ENCODE measurements at regions not wholly inside any gene's neighbourhood (a gene's known extent, or its start where the extent isn't known, plus 50 kb on each side); places are given as distances from the start of the nearest gene placed in this dataset.

- DNase-seq = no peak
Measured at GRCh38 chr6:15715060-15715459, 52.2 kb upstream of the DTNBP1 start.

DNA sequence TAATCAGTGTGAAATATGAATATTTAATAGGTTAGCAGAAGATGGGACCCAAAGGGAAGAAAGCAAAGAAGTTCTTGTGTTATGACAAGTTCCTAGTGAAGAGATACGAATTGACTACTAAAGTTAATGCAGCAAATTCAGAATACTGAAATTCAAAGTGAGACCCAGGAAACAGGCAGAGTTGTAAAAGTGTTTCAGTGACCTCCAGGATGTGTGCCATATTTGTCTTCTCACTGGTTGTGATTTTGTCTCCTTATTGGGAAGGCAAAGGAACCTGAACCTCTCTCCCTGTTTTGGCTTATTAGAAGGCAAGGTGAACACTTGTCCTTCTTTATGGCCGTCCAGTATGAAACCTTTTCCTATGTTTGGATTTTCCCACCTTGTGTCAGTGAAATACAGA is 51.8 kb upstream of the DTNBP1 start:
- no peak for DNase-seq

- DNase-seq = no peak
Measured at GRCh38 chr6:15713325-15713724, 50.5 kb upstream of the DTNBP1 start.

- DNase-seq = no peak
Measured at GRCh38 chr6:15712797-15713196, 50.0 kb upstream of the DTNBP1 start.
